ENCODE measurements at regions not wholly inside any gene's neighbourhood (a gene's known extent, or its start where the extent isn't known, plus 50 kb on each side); places are given as distances from the start of the nearest gene placed in this dataset.
"Not testable (repeated sequence)": the region's sequence is repeated elsewhere in the genome, so short reads cannot be mapped to it uniquely, and the experiment has no call there.

- H3K27ac Mint-ChIP-seq; H3K4me3 Mint-ChIP-seq (ENCODE audit: low read depth); intact Hi-C loops (cut with micrococcal nuclease); DNase-seq (ENCODE audit: low spot score): not testable (repeated sequence)
- H3K9me3 Mint-ChIP-seq: peaks cover 29% of the 10 kb centered on the region
- peaks cover 19% of the 10 kb centered on the region for H3K36me3 Mint-ChIP-seq (ENCODE audit: low read depth)
- H3K4me1 Mint-ChIP-seq (ENCODE audit: low read depth): peaks cover 14% of the 10 kb centered on the region
- H3K27me3 Mint-ChIP-seq (ENCODE audit: low read depth): peaks cover 35% of the 10 kb centered on the region
Measured at GRCh38 chr15:69769336-69769735, 316.7 kb downstream of the RPLP1 start.

- Mint-ChIP-seq H3K36me3 (ENCODE audit: low read depth) (peaks cover 31% of the 10 kb centered on the region), H3K9me3 (peaks cover 49% of the 10 kb centered on the region), H3K27me3 (ENCODE audit: low read depth) (peaks cover 51% of the 10 kb centered on the region)
- H3K27ac Mint-ChIP-seq; H3K4me3 Mint-ChIP-seq (ENCODE audit: low read depth); DNase-seq (ENCODE audit: low spot score); intact Hi-C loops (cut with micrococcal nuclease); H3K4me1 Mint-ChIP-seq (ENCODE audit: low read depth): not testable (repeated sequence)
Measured at GRCh38 chr15:69774258-69774657, 321.6 kb downstream of the RPLP1 start.

GRCh38 chr15:69774711-69775110 is 322.1 kb downstream of the RPLP1 start:
- DNase-seq (ENCODE audit: low spot score); H3K4me1 Mint-ChIP-seq (ENCODE audit: low read depth); H3K27ac Mint-ChIP-seq; intact Hi-C loops (cut with micrococcal nuclease); H3K4me3 Mint-ChIP-seq (ENCODE audit: low read depth): not testable (repeated sequence)
- H3K36me3 Mint-ChIP-seq (ENCODE audit: low read depth): peaks cover 30% of the 10 kb centered on the region
- peaks cover 51% of the 10 kb centered on the region for H3K27me3 Mint-ChIP-seq (ENCODE audit: low read depth)
- H3K9me3 Mint-ChIP-seq: peaks cover 49% of the 10 kb centered on the region

- H3K27me3 Mint-ChIP-seq (ENCODE audit: low read depth): peaks cover 35% of the 10 kb centered on the region
- DNase-seq (ENCODE audit: low spot score): no peak
- H3K9me3 Mint-ChIP-seq: peaks cover 31% of the 10 kb centered on the region
- peaks cover 12% of the 10 kb centered on the region for H3K36me3 Mint-ChIP-seq (ENCODE audit: low read depth)
- no peak overlapping the region for H3K4me3 Mint-ChIP-seq (ENCODE audit: low read depth)
- peaks cover 14% of the 10 kb centered on the region for H3K4me1 Mint-ChIP-seq (ENCODE audit: low read depth)
- intact Hi-C loops (cut with micrococcal nuclease): no loop called here
- H3K27ac Mint-ChIP-seq: no peak overlapping the region
Measured at GRCh38 chr15:69777356-69777755, 320.4 kb downstream of the TLE3 start.

- H3K4me1 Mint-ChIP-seq (ENCODE audit: low read depth): peaks cover 17% of the 10 kb centered on the region
- H3K9me3 Mint-ChIP-seq: peaks cover 23% of the 10 kb centered on the region
- peaks cover 42% of the 10 kb centered on the region for H3K27me3 Mint-ChIP-seq (ENCODE audit: low read depth)
- H3K4me3 Mint-ChIP-seq (ENCODE audit: low read depth): no peak overlapping the region
- no peak for DNase-seq (ENCODE audit: low spot score)
- peaks cover 9% of the 10 kb centered on the region for H3K36me3 Mint-ChIP-seq (ENCODE audit: low read depth)
- intact Hi-C loops (cut with micrococcal nuclease): no loop called here
- no peak overlapping the region for H3K27ac Mint-ChIP-seq
Measured at GRCh38 chr15:69780374-69780773, 317.3 kb downstream of the TLE3 start.

GRCh38 chr15:69780981-69781380 is 316.7 kb downstream of the TLE3 start:
- H3K27ac Mint-ChIP-seq: no peak overlapping the region
- peaks cover 39% of the 10 kb centered on the region for H3K27me3 Mint-ChIP-seq (ENCODE audit: low read depth)
- peaks cover 17% of the 10 kb centered on the region for H3K4me1 Mint-ChIP-seq (ENCODE audit: low read depth)
- H3K9me3 Mint-ChIP-seq: peaks cover 20% of the 10 kb centered on the region
- H3K4me3 Mint-ChIP-seq (ENCODE audit: low read depth): no peak overlapping the region
- peaks cover 5% of the 10 kb centered on the region for H3K36me3 Mint-ChIP-seq (ENCODE audit: low read depth)
- DNase-seq (ENCODE audit: low spot score): no peak
- intact Hi-C loops (cut with micrococcal nuclease): no loop called here

GRCh38 chr15:69781411-69782125 is 316.1 kb downstream of the TLE3 start:
- H3K9me3 Mint-ChIP-seq: peaks cover 16% of the 10 kb centered on the region
- H3K36me3 Mint-ChIP-seq (ENCODE audit: low read depth): peaks cover 5% of the 10 kb centered on the region
- H3K4me3 Mint-ChIP-seq (ENCODE audit: low read depth): no peak overlapping the region
- no peak overlapping the region for H3K27ac Mint-ChIP-seq
- DNase-seq (ENCODE audit: low spot score): no peak
- peaks cover 17% of the 10 kb centered on the region for H3K4me1 Mint-ChIP-seq (ENCODE audit: low read depth)
- H3K27me3 Mint-ChIP-seq (ENCODE audit: low read depth): peaks cover 38% of the 10 kb centered on the region
- intact Hi-C loops (cut with micrococcal nuclease): no loop called here

- peaks cover 15% of the 10 kb centered on the region for H3K9me3 Mint-ChIP-seq
- peaks cover 17% of the 10 kb centered on the region for H3K4me1 Mint-ChIP-seq (ENCODE audit: low read depth)
- no peak overlapping the region for H3K4me3 Mint-ChIP-seq (ENCODE audit: low read depth)
- H3K27ac Mint-ChIP-seq: no peak overlapping the region
- peaks cover 6% of the 10 kb centered on the region for H3K36me3 Mint-ChIP-seq (ENCODE audit: low read depth)
- DNase-seq (ENCODE audit: low spot score): no peak
- H3K27me3 Mint-ChIP-seq (ENCODE audit: low read depth): peaks cover 41% of the 10 kb centered on the region
- intact Hi-C loops (cut with micrococcal nuclease): no loop called here
Measured at GRCh38 chr15:69782139-69782658, 315.5 kb downstream of the TLE3 start.

GRCh38 chr15:69782809-69783208 is 314.9 kb downstream of the TLE3 start:
- DNase-seq (ENCODE audit: low spot score): no peak

GRCh38 chr15:69783211-69783610 is 314.5 kb downstream of the TLE3 start:
- H3K4me1 Mint-ChIP-seq (ENCODE audit: low read depth): peaks cover 17% of the 10 kb centered on the region
- H3K9me3 Mint-ChIP-seq: peaks cover 5% of the 10 kb centered on the region
- DNase-seq (ENCODE audit: low spot score): no peak
- peaks cover 32% of the 10 kb centered on the region for H3K27me3 Mint-ChIP-seq (ENCODE audit: low read depth)
- H3K36me3 Mint-ChIP-seq (ENCODE audit: low read depth): peaks cover 3% of the 10 kb centered on the region
- intact Hi-C loops (cut with micrococcal nuclease): no loop called here
- H3K27ac Mint-ChIP-seq: no peak overlapping the region
- no peak overlapping the region for H3K4me3 Mint-ChIP-seq (ENCODE audit: low read depth)

More at GRCh38 chr15:69782809-69783208, 314.9 kb downstream of the TLE3 start:
- Mint-ChIP-seq H3K4me1 (ENCODE audit: low read depth) (peaks cover 17% of the 10 kb centered on the region), H3K27me3 (ENCODE audit: low read depth) (peaks cover 36% of the 10 kb centered on the region), H3K27ac (no peak overlapping the region), H3K36me3 (ENCODE audit: low read depth) (peaks cover 3% of the 10 kb centered on the region), H3K4me3 (ENCODE audit: low read depth) (no peak overlapping the region), H3K9me3 (peaks cover 8% of the 10 kb centered on the region)
- intact Hi-C loops (cut with micrococcal nuclease): no loop called here

GRCh38 chr15:69784798-69785566 is 312.7 kb downstream of the TLE3 start:
- intact Hi-C loops (cut with micrococcal nuclease): no loop called here
- peaks cover 27% of the 10 kb centered on the region for H3K27me3 Mint-ChIP-seq (ENCODE audit: low read depth)
- no peaks in the 10 kb centered on the region for H3K9me3 Mint-ChIP-seq
- DNase-seq (ENCODE audit: low spot score): no peak
- no peak overlapping the region for H3K27ac Mint-ChIP-seq
- H3K36me3 Mint-ChIP-seq (ENCODE audit: low read depth): peaks cover 3% of the 10 kb centered on the region
- H3K4me1 Mint-ChIP-seq (ENCODE audit: low read depth): peaks cover 17% of the 10 kb centered on the region
- H3K4me3 Mint-ChIP-seq (ENCODE audit: low read depth): no peak overlapping the region

GRCh38 chr15:69786136-69786701 is 311.5 kb downstream of the TLE3 start:
- Mint-ChIP-seq H3K9me3 (peaks cover 4% of the 10 kb centered on the region), H3K36me3 (ENCODE audit: low read depth) (peaks cover 3% of the 10 kb centered on the region), H3K4me3 (ENCODE audit: low read depth) (no peak overlapping the region), H3K27ac (no peak overlapping the region), H3K27me3 (ENCODE audit: low read depth) (peaks cover 26% of the 10 kb centered on the region), H3K4me1 (ENCODE audit: low read depth) (peaks cover 17% of the 10 kb centered on the region)
- DNase-seq (ENCODE audit: low spot score): no peak
- intact Hi-C loops (cut with micrococcal nuclease): no loop called here

GRCh38 chr15:69787791-69788190 is 309.9 kb downstream of the TLE3 start:
- no peak for DNase-seq (ENCODE audit: low spot score)
- Mint-ChIP-seq H3K36me3 (ENCODE audit: low read depth) (peaks cover 3% of the 10 kb centered on the region), H3K4me1 (ENCODE audit: low read depth) (peaks cover 3% of the 10 kb centered on the region), H3K9me3 (peaks cover 7% of the 10 kb centered on the region), H3K27ac (no peak overlapping the region), H3K4me3 (ENCODE audit: low read depth) (no peak overlapping the region), H3K27me3 (ENCODE audit: low read depth) (peaks cover 28% of the 10 kb centered on the region)
- intact Hi-C loops (cut with micrococcal nuclease): no loop called here
